RCC 7860 (cell line): ENCODE measurements at regions not wholly inside any gene's neighbourhood (a gene's known extent, or its start where the extent isn't known, plus 50 kb on each side); places are given as distances from the start of the nearest gene placed in this dataset.
"Not testable (repeated sequence)": the region's sequence is repeated elsewhere in the genome, so short reads cannot be mapped to it uniquely, and the experiment has no call there.

Experiments used
- DNase-seq: peaks from one replicate; pipeline ENCODE4 v3.0.0-alpha.2; 2015; ENCODE audit warnings: low spot score
- FAIRE-seq: peaks from 2 replicates; lab custom pipeline; 2012; peaks lifted over from hg19 to GRCh38; lab: Jason Lieb, UNC

DNA sequence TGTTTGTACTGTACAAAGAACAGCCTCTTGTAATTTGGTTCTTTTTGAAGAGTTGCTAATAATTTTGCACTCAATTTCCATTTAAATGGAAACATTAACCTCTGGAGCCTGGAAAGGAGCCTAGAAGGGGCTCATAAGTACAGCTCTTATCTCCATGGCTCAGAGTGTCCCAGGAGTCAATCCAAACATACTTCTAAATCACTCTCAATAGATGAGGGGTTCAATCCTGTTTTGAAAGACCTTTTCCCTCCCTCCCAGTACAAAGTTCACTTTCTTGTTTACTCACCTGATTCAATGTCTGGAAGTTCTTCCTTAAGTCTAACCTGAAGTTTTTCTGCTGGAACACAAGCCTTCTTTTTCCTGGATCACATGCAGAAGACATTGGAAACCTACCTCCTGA, 273.0 kb upstream of the PLET1 start:
- FAIRE-seq (no peak), DNase-seq (no peak)

DNA sequence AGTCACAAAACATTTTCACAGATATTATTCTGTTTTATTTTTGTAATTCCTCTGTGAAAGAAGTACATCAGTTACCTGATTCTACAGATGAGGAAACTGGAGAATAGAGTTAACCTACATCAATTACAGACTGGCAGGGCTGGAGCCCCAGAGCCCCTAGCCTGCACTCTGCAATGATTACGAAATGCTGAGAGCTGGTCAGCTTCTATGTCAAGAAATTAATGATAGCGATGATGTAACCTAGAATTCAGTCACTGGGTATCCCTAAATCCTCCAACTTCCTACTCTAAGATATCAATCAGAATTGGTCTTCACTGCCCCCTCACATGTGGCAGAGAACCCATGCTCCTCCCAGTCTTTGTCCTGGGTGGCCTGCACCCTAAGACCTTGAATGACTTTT, 273.5 kb upstream of the PLET1 start:
- DNase-seq (no peak), FAIRE-seq (no peak)

DNA sequence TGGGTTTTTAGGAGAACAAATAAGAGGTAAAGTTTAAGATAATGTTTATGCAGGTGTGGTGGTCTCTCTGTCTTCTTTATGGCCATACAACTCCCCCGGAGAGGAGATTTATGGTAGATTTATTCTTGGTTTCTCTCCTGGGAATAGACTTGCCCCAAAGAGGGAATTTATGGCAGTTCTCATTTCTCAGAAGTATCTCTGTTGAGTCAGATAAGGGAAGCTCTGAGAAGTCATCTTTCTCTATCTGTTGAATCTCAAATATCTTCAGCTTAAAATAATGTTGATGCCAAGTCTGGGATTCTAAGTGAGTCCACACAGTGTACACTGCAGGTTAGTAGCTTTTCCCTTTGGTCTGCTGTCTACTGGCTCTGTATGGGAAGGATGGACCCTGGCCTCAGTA, 276.4 kb upstream of the PLET1 start:
- FAIRE-seq (no peak), DNase-seq (no peak)

DNA sequence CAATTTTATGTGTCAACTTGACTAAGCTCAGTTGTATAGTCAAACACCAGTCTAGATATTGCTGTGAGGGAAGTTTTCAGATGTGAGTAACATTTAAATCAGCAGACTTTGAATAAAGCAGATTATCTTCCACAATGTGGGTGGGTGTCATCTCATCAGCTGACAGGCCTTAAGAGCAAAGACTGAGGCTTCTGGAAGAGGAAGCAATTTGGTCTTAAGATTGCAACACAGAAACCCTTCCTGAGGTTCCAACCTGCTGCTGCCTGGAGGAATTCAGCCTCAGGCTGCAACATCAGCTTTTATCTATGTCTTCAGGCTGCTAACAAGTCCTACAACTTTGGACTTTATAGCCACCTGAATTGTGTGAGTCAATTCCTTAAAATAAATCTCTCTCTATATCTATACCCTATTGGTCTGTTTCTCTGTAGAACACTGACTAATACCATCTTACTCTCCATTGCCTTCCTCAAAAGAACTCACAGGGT, 277.2 kb upstream of the PLET1 start:
- DNase-seq (no peak), FAIRE-seq (no peak)

DNA sequence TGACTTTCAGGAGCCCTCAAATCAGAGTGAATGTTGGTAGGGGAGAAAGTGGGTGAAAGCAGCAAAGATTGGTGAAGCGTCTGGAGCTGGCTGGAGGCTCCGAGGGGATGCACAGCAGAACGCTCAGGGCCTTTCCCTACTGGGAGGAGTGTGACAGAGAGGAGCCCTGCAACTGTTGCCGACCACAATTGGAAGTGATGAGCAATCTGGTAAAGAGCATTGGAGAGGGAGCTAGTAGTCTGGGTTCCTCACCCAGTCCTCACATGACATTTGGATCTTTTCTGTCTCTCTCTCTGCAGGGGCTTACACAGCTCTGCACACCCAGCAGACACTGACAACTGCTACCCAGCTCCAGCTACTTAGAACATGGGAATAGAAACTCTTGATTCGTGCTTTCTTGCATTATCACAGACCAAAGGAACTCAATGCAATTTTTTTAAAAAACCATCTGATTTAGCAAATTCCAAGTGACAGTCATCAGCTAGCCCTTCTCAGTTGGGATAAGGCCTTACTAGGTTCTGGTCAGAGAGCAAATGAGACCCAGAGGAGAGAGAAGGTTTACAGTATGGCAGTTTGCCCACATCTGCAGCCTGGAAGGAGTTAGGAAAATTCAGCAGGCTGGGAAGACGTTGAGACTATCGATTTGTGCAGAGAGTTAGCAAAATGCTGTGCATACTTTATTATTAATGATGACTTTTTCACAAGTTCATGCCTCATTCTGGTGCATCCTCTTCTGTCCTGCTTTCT, 278.0 kb upstream of the PLET1 start:
- FAIRE-seq (no peak), DNase-seq (no peak)

DNA sequence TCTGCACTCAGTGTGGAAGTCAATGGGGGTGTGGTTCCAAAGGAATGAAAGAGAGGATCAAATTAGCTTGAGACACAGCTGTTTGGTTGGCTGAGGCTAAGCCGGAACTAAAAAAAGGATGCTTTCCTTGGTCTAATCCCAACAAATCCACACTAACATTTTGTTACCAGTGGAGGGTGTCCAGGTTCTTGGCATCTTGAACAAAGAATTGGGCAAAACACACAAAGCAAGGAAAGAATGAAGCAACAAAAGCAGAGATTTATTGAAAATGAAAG, 278.6 kb upstream of the PLET1 start:
- not testable (repeated sequence) for FAIRE-seq

DNA sequence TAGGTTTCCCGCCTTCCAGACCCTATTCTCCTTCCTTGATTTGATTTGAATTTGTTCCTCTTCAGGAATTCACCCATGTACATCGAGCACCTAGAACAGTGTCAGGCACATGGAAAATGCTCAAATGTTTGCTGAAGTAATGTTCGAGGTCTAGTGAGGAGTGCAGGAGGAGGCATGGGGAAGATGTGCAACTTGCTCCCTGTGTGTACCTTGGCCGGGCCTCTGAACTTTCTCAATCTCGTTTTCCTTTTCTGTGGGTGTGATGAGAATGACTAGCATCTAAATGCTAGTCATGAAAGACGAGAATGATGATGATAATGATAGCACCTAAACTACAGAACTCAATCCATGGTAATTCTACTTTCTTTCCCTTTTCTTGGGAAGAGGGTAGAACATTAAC, 279.1 kb upstream of the PLET1 start:
- DNase-seq, result no peak
- FAIRE-seq, result no peak

More for the DNA sequence above, 278.6 kb upstream of the PLET1 start:
- DNase-seq, result not testable (repeated sequence)

DNA sequence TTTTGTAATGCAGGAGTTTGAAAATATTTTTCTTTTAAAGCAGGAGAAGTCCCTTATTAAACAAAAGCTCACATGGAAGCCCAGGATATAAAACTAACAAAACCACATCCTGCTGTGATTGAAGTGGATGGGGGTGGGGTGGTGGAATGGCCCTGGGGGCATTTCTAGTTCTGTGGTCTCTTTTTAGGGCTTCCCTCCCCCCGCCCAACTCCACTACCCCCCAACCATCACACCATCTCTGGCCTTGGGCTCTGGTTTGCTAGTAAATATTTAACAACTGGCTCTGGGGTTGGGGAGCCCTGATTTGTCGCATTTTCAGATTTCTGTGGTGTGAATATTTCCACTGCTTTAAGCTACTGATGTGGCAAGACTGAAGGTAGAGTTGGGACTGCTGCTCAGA, 279.6 kb upstream of the PLET1 start:
- FAIRE-seq (no peak), DNase-seq (no peak)

DNA sequence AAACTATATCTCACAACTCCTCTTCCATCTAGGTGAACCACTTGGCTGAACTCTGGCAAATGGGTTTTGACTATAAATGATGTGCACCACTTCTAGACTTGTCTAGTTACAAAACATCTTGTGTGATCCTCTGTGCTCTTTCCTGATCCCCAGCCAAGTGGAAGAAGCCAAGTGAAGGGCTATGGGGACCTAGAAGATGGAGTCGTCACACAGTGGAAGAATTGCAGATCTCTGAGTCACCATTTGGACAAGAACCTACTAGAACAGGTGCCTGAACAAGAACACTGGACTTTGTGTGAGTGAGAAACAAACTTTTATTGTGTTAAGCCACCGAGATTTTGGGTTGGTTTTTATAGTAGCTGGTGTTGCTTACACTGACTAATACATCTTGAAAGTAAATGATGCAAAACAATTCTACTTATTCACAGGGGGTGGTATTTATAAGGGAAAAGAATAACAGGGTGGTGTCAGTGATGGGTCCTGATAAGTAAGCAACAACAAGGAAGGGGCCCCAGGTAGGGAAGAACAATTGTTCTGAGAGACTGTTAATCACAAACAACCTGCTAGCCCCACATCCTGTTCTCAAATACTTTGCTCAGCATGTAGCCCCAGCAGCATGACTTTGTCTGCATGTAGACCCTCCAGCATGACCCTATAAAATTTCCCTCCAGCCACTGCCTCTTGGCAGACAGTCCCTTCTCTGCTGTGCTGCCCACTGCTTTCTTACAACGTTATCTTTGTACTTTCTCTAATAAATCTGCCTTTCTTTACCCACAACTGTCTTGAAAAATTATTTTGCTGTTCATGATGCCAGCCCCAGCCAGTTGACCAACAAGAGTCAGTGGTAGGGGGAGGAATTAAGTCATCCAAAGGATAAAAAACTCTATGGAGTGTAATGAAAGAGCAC, 280.7 kb upstream of the PLET1 start:
- no peak for DNase-seq
- no peak for FAIRE-seq

DNA sequence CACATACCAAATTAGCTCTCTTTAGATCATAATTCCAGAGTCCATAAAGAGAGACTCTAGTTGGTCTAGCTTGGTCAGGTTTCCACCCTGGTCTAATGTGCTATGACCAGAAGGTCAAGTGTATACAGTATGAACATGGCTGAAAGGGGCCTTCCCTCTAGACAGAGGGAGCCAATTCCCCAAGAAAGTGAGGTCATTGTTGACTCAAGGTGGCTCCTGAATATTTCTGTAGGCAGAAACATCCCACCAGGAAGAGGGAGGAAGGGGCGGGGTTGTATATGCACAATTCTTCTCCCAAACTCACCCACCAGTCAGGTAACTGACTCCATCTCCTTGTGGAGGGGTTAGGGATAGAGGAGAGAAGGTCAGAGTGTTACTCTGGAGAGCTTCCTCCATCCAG, 281.8 kb upstream of the PLET1 start:
- FAIRE-seq (no peak), DNase-seq (no peak)

DNA sequence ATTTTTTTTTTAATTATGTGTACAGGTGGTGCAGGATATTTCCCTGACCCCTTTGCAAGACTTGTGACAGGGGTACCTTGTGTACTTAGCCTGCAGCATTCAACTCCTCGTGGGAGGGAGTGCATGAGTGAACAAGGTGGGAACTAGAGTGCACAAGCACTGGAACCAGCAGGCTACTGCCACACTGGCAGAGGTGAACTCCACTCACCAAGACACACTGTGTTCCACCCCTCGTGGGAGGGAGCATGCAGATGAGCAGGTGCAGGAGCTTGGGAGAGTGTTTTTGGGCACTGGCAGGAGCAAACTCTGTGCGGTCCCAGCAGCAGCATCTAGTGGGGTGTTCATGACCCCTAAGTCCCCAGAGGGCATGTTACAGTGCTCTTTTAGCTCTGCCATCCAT, 282.7 kb upstream of the PLET1 start:
- no peak for DNase-seq
- no peak for FAIRE-seq

DNA sequence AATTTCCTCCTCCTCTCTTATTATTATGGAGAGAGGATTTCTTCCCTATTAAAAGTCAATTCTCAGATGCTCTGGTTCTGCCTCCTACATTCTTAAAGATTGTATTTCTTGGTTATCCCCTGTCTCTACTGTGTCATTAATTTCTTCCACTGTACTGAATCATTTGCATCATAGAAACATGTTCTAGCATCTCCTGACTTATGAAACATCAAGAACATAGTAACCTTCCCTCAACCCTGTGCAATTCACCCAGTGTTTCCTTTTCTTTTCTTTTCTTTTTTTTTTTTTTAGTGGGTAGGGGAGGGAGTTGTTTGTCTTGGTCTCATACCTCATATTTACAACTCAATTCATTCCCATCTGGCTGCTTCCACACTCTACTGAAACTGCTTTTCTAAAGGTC, 288.0 kb upstream of the PLET1 start:
- FAIRE-seq, result no peak
- no peak for DNase-seq

DNA sequence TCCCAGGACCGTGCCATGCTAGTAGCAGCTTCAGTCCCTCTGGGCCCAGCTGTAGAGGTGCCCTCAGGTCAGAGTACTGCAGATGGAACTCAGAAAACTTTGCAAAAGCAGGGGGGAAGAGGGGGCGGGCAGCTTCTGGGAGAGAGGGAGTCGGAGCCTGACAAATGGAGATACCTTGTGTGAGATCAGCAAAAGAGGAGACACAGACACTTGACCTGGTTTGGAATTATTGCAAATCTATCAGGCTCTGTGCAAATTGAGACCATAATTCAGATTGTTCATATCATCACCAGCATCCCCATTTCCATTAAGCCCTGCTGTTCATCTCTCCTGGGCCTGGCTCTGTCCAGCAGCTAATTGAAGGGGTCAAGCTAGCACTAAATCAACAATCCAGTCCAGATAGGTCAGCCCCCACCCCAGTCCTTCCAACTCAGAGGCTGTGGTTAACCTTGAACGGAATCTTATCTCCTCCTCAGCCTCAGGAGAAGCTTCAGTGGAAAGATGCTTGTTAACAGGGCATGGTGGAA, 292.6 kb upstream of the PLET1 start:
- FAIRE-seq, result no peak
- DNase-seq, result no peak

DNA sequence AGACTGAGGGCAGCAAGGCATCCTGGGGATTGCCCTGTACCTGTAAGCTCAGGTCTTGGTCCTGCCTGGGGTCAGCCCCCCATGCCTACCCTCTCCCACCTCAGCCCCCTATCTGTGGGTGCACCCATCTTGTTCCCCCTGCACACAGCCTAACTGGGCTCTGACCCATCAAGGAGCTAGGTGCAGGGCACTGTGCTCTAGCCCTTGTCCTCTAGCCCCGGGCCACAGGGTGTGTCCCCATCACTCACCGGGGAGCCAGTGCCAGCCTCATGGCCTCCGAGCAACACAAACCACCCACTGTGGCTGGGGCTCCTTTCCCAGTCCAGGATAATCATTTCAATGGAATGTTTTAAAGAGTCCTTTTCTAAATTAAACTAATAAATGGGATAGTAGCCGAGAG, 293.9 kb upstream of the PLET1 start:
- FAIRE-seq (no peak), DNase-seq (no peak)

DNA sequence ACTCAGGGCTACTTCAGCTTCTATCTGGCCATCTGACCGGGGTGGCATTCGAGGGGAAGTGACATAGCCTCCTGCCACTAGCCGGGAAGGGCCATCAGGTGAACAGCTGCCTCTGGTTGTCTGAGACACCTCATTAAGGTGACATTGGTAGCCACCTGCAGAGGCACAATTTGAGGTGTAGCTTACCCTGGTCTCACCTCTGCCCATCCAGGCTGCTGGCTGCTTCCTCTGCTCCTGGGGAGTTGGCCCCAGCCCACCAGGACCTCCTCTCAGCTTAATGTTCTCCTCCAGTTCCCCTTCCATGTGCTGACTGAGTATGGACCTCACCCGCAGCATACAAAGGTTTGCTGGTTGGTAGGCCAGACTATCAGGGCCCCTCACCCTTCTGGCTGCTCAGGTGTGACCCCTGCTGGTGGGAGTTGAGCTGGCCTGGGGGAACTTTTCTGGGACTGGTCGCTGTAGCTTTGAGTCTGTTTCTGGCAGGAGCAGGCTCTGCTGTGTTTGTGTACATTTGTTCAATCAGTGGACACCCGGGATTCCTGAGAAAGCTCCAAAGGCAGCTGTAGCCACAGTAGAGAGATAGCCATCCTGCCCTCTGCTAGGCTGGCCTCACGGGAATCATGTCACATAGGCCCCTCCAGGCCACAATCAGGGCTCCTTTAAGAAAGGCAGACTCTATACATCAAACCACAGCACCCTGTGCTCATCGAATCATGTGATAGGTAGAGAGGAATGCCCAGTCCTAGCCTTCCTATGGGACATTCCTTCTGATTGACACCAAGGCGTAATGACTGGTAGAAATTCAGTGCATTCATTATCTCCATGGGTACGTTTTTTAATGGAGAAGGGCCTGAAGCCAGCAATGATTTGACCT, 295.1 kb upstream of the PLET1 start:
- FAIRE-seq, result no peak

DNA sequence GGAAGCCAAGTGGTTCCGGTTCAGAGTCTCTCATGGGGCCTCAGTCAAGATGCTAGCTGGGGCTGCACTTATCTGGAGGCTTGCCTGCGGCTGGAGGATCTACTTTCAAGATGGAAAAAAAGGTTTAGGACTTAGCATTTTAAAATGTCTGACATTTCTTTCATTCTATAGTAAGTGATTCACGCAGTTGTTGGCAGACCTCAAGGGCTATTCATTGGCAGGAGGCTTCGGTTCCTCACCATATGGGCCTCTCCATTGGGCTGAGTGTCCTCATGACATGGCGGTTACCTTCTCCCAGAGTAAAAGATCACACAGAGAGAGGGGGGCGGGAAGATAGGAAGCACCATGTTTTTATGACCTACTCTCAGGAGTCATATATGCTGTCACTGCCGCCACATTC, 298.0 kb upstream of the PLET1 start:
- FAIRE-seq, result no peak

More for the DNA sequence above, 295.1 kb upstream of the PLET1 start:
- DNase-seq, result no peak

DNA sequence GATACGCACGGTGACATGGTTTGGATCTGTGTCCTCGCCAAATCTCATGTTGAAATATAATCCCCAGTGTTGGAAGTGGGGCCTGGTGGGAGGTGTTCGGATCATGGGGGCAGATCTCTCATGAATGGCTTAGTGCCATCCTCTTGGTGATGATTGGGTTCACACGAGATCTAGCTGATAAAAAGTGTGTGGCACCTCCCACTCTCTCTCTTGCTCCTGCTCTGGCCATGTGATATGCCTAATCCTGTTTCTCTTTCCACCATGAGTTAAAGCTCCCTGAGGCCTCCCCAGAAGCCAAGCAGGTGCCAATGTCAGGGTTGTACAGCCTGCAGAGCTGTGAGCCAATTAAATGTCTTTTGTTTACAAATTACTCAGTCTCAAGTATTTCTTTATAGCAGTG, 303.1 kb upstream of the PLET1 start:
- DNase-seq (no peak), FAIRE-seq (no peak)

More for the DNA sequence above, 298.0 kb upstream of the PLET1 start:
- no peak for DNase-seq

DNA sequence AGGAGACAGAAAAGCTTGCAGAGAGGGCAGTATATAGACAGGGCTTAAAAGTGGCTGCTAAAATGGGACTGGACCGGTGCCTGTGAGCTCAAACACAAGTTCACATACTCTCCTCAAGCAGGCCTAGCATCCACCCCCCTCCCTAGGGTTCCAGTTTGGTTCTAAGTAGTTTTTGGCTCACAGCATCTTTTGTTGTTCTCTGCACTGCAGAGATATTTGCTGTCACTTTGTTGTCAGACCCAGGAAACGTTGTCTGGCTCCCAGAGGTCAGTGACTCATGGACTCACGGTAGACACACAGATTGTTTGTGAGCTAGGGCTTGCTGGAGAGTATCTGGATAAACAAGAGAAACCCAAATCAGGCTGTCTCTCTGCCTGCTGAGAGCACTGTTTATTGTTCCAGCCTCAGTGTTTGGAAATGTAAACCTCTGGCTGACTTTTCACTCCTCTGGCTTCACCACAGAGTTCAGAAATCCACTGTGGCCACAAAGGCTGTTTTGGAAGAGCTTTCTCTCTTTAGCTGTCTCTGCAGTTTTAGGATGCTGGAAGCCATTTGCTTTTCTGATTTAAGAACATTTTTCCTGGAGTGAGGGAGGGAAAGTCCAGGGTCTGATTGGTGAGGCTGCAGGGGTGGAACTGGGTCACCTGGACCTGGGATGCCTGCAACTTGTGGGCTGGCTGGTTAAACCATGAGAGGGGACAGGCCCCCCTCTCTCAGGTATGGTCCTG, 303.7 kb upstream of the PLET1 start:
- DNase-seq, result no peak
- FAIRE-seq, result no peak

DNA sequence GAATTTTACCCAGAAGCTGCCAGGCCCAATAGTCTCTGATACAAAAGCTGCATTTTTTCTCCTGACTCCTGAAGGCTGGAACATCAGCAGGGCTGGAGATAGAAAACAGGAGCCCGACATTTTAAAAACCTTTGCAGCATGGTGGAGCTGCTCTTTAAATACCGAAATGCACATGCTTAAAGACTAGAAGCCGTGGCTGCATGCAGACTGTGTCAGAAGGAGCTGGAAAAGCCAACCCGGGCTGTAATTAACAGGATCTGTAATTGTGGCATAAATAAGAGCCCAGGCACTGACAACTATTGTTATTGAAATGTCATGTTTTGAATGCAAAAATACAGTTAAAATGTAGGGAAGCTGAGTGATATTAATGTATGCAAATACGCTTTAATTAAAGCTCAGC, 304.9 kb upstream of the PLET1 start:
- no peak for DNase-seq

DNA sequence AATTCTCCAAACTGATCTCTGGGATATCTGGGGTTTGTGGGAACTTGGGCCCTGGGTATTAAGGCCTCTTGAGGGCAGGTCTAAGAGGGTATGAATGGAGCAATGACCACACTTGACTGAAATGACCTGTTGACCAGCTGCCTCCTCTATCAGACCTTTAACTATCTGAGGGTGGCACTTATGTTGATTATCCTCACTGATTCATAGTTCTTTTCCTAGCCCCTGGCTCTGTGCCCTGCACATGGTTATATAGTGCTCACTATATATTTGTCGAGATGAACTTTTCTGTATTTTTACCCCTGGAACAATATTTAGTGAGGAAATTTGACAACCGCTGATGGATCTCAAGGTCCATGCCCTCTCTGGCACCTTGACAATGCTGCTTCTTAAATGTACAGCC, 305.5 kb upstream of the PLET1 start:
- DNase-seq, result no peak
- no peak for FAIRE-seq

More for the DNA sequence above, 304.9 kb upstream of the PLET1 start:
- no peak for FAIRE-seq
